SK-N-SH treated with all-trans-retinoic acid at 6 μM for 48 hours (cell line): ENCODE measurements at regions not wholly inside any gene's neighbourhood (a gene's known extent, or its start where the extent isn't known, plus 50 kb on each side); places are given as distances from the start of the nearest gene placed in this dataset.

Experiments
- ARNTL ChIP-seq: fragments of 450-650 bp; formaldehyde crosslinking; IDR thresholded peaks from 2 replicates; pipeline ENCODE4 v1.5.0; 2020; ENCODE audit warnings: low read depth, mild to moderate bottlenecking, moderate library complexity, borderline replicate concordance
- BACH2 ChIP-seq: fragments of 250-450 bp; sonication (Bioruptor Pico); IDR thresholded peaks from 2 replicates; pipeline ENCODE4 v1.9.0; 2021; ENCODE audit warnings: mild to moderate bottlenecking, borderline replicate concordance
- CSRNP3 ChIP-seq: fragments of 250-450 bp; sonication (Bioruptor Pico); IDR thresholded peaks from 2 replicates; pipeline ENCODE4 v1.5.1; 2021; ENCODE audit warnings: mild to moderate bottlenecking, moderate library complexity
- ESRRG ChIP-seq: fragments of 250-450 bp; sonication (Bioruptor Pico); IDR thresholded peaks from 2 replicates; pipeline ENCODE4 v1.6.1; 2021; ENCODE audit warnings: mild to moderate bottlenecking
- GLIS3 ChIP-seq: fragments of 250-450 bp; sonication (Bioruptor Pico); IDR thresholded peaks from 2 replicates; pipeline ENCODE4 v1.5.0; 2020; ENCODE audit warnings: mild to moderate bottlenecking, moderate library complexity
- POU6F1 ChIP-seq: fragments of 250-450 bp; sonication (Bioruptor Pico); IDR thresholded peaks from 2 replicates; pipeline ENCODE4 v1.8.0; 2021; ENCODE audit warnings: low read depth, mild to moderate bottlenecking, moderate library complexity, borderline replicate concordance
- RARB ChIP-seq: fragments of 250-450 bp; sonication (Bioruptor Pico); IDR thresholded peaks from 2 replicates; pipeline ENCODE4 v1.8.0; 2021; ENCODE audit warnings: mild to moderate bottlenecking, moderate library complexity
- ZFP3 ChIP-seq: fragments of 250-450 bp; sonication (Bioruptor Pico); IDR thresholded peaks from 2 replicates; pipeline ENCODE4 v1.5.0; 2020; ENCODE audit warnings: mild to moderate bottlenecking, moderate library complexity
- ZFP30 ChIP-seq: fragments of 450-650 bp; formaldehyde crosslinking; IDR thresholded peaks from 2 replicates; pipeline ENCODE4 v1.5.0; 2022; ENCODE audit warnings: mild to moderate bottlenecking, moderate library complexity
- ZNF565 ChIP-seq: fragments of 450-650 bp; formaldehyde crosslinking; conservative IDR thresholded peaks from 2 replicates; pipeline ENCODE4 v1.5.0; 2020; ENCODE audit warnings: low read depth, mild to moderate bottlenecking, moderate library complexity
- ZNF70 ChIP-seq: fragments of 450-650 bp; formaldehyde crosslinking; IDR thresholded peaks from 2 replicates; pipeline ENCODE4 v1.5.0; 2020; ENCODE audit warnings: mild to moderate bottlenecking, moderate library complexity
- TF ChIP-seq, protein P1 (sequence below): fragments of 250-450 bp; sonication (Bioruptor Pico); IDR thresholded peaks from 2 replicates; pipeline ENCODE4 v1.5.1; 2020; ENCODE audit warnings: low read depth, mild to moderate bottlenecking, moderate library complexity
- TF ChIP-seq, protein P2 (sequence below): fragments of 250-450 bp; sonication (Bioruptor Pico); IDR thresholded peaks from 2 replicates; pipeline ENCODE4 v1.8.0; 2020; ENCODE audit warnings: mild to moderate bottlenecking, moderate library complexity, borderline replicate concordance
- TF ChIP-seq, protein P3 (sequence below): fragments of 250-450 bp; sonication (Bioruptor Pico); IDR thresholded peaks from 2 replicates; pipeline ENCODE4 v1.5.0; 2020; ENCODE audit warnings: mild to moderate bottlenecking, moderate library complexity

DNA sequence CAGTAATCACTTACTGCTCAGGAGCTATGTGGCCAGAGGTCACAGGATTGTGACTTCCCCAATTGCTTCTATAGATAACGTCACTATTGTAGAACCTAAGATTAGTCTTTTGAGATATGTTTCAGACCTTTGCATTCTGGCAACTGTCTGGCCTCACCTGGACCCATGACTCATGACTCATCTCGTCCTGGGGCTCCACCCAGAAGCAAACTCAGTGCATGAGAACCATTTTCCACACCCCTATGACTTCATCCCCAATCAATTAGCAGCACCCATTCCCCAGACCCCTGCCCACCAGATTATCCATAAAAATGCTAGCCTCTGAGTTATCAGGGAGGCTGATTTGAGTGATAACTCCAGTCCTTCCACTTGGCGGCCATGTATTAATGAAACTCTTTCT is 186.9 kb downstream of the EMP1 start:
- TF ChIP-seq GLIS3 (CRISPR knock-in tag) (no peak), RARB (CRISPR knock-in tag) (no peak), CSRNP3 (no peak), ZFP30 (CRISPR knock-in tag) (no peak), BACH2 (CRISPR knock-in tag) (no peak), POU6F1 (CRISPR knock-in tag) (no peak), ZNF565 (CRISPR knock-in tag) (no peak), ZNF70 (CRISPR knock-in tag) (no peak), ARNTL (CRISPR knock-in tag) (no peak), ESRRG (CRISPR knock-in tag) (no peak), ZFP3 (CRISPR knock-in tag) (no peak)
- TF ChIP-seq, protein P1, sequence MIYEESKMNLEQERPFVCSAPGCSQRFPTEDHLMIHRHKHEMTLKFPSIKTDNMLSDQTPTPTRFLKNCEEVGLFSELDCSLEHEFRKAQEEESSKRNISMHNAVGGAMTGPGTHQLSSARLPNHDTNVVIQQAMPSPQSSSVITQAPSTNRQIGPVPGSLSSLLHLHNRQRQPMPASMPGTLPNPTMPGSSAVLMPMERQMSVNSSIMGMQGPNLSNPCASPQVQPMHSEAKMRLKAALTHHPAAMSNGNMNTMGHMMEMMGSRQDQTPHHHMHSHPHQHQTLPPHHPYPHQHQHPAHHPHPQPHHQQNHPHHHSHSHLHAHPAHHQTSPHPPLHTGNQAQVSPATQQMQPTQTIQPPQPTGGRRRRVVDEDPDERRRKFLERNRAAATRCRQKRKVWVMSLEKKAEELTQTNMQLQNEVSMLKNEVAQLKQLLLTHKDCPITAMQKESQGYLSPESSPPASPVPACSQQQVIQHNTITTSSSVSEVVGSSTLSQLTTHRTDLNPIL (CRISPR knock-in tag) = no peak
- TF ChIP-seq, protein P2, sequence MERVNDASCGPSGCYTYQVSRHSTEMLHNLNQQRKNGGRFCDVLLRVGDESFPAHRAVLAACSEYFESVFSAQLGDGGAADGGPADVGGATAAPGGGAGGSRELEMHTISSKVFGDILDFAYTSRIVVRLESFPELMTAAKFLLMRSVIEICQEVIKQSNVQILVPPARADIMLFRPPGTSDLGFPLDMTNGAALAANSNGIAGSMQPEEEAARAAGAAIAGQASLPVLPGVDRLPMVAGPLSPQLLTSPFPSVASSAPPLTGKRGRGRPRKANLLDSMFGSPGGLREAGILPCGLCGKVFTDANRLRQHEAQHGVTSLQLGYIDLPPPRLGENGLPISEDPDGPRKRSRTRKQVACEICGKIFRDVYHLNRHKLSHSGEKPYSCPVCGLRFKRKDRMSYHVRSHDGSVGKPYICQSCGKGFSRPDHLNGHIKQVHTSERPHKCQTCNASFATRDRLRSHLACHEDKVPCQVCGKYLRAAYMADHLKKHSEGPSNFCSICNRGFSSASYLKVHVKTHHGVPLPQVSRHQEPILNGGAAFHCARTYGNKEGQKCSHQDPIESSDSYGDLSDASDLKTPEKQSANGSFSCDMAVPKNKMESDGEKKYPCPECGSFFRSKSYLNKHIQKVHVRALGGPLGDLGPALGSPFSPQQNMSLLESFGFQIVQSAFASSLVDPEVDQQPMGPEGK (CRISPR knock-in tag) = no peak
- TF ChIP-seq, protein P3, sequence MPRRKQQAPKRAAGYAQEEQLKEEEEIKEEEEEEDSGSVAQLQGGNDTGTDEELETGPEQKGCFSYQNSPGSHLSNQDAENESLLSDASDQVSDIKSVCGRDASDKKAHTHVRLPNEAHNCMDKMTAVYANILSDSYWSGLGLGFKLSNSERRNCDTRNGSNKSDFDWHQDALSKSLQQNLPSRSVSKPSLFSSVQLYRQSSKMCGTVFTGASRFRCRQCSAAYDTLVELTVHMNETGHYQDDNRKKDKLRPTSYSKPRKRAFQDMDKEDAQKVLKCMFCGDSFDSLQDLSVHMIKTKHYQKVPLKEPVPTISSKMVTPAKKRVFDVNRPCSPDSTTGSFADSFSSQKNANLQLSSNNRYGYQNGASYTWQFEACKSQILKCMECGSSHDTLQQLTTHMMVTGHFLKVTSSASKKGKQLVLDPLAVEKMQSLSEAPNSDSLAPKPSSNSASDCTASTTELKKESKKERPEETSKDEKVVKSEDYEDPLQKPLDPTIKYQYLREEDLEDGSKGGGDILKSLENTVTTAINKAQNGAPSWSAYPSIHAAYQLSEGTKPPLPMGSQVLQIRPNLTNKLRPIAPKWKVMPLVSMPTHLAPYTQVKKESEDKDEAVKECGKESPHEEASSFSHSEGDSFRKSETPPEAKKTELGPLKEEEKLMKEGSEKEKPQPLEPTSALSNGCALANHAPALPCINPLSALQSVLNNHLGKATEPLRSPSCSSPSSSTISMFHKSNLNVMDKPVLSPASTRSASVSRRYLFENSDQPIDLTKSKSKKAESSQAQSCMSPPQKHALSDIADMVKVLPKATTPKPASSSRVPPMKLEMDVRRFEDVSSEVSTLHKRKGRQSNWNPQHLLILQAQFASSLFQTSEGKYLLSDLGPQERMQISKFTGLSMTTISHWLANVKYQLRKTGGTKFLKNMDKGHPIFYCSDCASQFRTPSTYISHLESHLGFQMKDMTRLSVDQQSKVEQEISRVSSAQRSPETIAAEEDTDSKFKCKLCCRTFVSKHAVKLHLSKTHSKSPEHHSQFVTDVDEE = no peak
